Osteocyte (in vitro differentiated cells): ENCODE measurements at regions not wholly inside any gene's neighbourhood (a gene's known extent, or its start where the extent isn't known, plus 50 kb on each side); places are given as distances from the start of the nearest gene placed in this dataset.

Source experiments
- DNase-seq: peaks from one replicate; pipeline ENCODE4 v3.0.0; 2021; ENCODE audit warnings: mixed read lengths; ENCODE audit not compliant: unreplicated experiment; ENCODE audit errors: extremely low spot score
- H3K27ac Mint-ChIP-seq: one replicate; pipeline ENCODE4 v1.8.0; 2021; ENCODE audit warnings: mild to moderate bottlenecking, mixed read lengths; ENCODE audit not compliant: unreplicated experiment
- H3K27me3 Mint-ChIP-seq: one replicate; pipeline ENCODE4 v1.8.0; 2021; ENCODE audit warnings: mixed read lengths; ENCODE audit not compliant: unreplicated experiment
- H3K36me3 Mint-ChIP-seq: one replicate; pipeline ENCODE4 v1.8.0; 2021; ENCODE audit warnings: mixed read lengths; ENCODE audit not compliant: unreplicated experiment
- H3K4me1 Mint-ChIP-seq: one replicate; pipeline ENCODE4 v1.8.0; 2021; ENCODE audit warnings: mixed read lengths; ENCODE audit not compliant: unreplicated experiment
- H3K4me3 Mint-ChIP-seq: one replicate; pipeline ENCODE4 v1.8.0; 2021; ENCODE audit warnings: mild to moderate bottlenecking, moderate library complexity, mixed read lengths; ENCODE audit not compliant: unreplicated experiment
- H3K9me3 Mint-ChIP-seq: one replicate; pipeline ENCODE4 v1.8.0; 2021; ENCODE audit warnings: mixed read lengths; ENCODE audit not compliant: unreplicated experiment
- TF ChIP-seq, protein P1 (sequence below): fragments of 200-600 bp; sonication (generic); IDR thresholded peaks from 2 replicates; pipeline ENCODE4 v1.5.0; 2021; ENCODE audit warnings: antibody characterized with exemption, mild to moderate bottlenecking, moderate library complexity

DNA sequence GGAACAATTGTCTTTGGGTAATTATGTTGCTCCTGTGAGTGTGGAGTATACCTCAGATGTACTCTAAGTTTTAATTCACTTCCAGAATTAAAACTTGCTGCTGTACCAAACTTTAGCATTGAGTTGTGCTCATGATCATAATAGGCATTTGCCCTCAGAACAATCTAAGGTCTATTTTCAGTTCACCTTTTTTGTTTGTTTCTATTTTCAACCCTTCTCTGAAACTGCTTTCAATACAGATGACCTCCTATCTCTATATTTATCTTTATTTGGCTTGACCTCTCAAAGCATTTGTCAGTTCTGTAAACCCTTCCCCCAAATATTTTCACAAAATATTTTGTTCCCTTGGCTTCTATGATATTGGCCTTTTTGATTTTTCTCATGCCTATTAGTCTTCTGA, 873.0 kb downstream of the OLFM4 start:
- TF ChIP-seq, protein P1, sequence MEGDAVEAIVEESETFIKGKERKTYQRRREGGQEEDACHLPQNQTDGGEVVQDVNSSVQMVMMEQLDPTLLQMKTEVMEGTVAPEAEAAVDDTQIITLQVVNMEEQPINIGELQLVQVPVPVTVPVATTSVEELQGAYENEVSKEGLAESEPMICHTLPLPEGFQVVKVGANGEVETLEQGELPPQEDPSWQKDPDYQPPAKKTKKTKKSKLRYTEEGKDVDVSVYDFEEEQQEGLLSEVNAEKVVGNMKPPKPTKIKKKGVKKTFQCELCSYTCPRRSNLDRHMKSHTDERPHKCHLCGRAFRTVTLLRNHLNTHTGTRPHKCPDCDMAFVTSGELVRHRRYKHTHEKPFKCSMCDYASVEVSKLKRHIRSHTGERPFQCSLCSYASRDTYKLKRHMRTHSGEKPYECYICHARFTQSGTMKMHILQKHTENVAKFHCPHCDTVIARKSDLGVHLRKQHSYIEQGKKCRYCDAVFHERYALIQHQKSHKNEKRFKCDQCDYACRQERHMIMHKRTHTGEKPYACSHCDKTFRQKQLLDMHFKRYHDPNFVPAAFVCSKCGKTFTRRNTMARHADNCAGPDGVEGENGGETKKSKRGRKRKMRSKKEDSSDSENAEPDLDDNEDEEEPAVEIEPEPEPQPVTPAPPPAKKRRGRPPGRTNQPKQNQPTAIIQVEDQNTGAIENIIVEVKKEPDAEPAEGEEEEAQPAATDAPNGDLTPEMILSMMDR = no peak
- Mint-ChIP-seq H3K36me3 (no peaks in the 10 kb centered on the region), H3K9me3 (peaks cover 24% of the 10 kb centered on the region), H3K27ac (no peak overlapping the region), H3K4me3 (no peak overlapping the region), H3K4me1 (no peaks in the 10 kb centered on the region), H3K27me3 (no peaks in the 10 kb centered on the region)
- DNase-seq = no peak

DNA sequence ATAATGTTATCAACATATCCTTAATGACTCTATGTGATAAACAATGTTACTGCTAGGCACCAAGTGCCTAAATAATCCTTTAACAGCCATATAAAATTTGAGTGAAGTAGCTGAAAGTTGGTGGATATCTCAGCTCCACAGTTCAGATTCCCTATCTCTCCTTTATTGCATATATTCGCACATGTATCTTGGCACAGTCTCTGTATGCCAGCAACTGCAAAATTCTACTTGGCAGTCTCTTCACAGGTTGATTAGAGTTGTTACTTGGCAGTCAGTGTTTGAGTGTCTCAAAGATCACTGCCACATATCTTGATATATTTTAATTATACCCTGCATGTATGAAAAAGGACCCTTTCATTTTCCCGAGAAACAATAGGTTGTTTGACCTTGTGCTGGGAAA, 879.3 kb downstream of the OLFM4 start:
- Mint-ChIP-seq H3K4me1 (no peaks in the 10 kb centered on the region), H3K36me3 (no peaks in the 10 kb centered on the region), H3K27me3 (no peaks in the 10 kb centered on the region), H3K4me3 (no peak overlapping the region), H3K9me3 (peaks cover 10% of the 10 kb centered on the region), H3K27ac (no peak overlapping the region)
- DNase-seq = no peak
- TF ChIP-seq, protein P1 = no peak

DNA sequence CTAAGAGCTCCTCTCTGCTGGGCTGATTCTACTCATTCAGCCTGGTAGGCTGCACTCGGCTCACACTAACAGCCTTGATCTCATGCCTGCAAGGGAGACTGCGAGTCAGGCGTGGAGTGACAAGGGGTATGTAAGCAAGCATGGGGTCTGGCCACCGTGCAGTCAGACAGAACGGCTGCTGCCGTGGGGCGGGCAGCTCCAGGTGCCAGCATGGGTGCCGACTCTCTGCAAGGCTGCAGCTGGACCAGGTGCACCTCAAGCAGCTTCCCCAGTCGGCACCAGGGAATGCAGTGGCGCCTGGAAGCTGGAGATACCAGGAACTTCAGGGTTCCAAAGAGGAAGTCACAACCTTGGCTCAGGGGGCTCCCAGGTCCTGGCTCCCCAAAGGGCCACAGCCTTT, 892.3 kb downstream of the OLFM4 start:
- no peaks in the 10 kb centered on the region for H3K27me3 Mint-ChIP-seq
- H3K27ac Mint-ChIP-seq = no peak overlapping the region
- no peaks in the 10 kb centered on the region for H3K36me3 Mint-ChIP-seq
- no peak for DNase-seq
- TF ChIP-seq, protein P1 = no peak
- no peaks in the 10 kb centered on the region for H3K9me3 Mint-ChIP-seq
- no peaks in the 10 kb centered on the region for H3K4me1 Mint-ChIP-seq
- H3K4me3 Mint-ChIP-seq = no peak overlapping the region

DNA sequence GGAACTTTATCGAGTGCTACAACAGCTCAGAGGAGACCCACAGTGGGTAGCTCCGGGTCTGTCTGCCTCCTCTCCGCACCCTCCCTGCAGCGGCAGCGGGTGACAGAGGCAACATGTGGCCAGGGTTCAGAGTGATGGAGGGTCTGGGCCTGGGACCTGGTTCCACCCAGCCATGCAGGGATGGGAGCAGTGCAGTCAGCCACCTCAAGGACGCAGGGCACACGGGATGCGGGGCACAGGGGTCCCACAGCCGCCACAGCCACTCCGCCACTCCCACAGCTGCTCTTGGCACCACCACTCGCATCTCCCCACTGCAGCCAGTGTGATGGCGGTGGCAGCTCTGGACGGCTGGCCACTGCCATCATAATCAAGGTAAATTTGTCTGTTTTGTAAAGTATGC, 892.9 kb downstream of the OLFM4 start:
- Mint-ChIP-seq H3K4me1 (no peaks in the 10 kb centered on the region), H3K9me3 (no peaks in the 10 kb centered on the region), H3K36me3 (no peaks in the 10 kb centered on the region), H3K27ac (no peak overlapping the region), H3K4me3 (no peak overlapping the region), H3K27me3 (no peaks in the 10 kb centered on the region)
- no peak for DNase-seq
- TF ChIP-seq, protein P1 = no peak

DNA sequence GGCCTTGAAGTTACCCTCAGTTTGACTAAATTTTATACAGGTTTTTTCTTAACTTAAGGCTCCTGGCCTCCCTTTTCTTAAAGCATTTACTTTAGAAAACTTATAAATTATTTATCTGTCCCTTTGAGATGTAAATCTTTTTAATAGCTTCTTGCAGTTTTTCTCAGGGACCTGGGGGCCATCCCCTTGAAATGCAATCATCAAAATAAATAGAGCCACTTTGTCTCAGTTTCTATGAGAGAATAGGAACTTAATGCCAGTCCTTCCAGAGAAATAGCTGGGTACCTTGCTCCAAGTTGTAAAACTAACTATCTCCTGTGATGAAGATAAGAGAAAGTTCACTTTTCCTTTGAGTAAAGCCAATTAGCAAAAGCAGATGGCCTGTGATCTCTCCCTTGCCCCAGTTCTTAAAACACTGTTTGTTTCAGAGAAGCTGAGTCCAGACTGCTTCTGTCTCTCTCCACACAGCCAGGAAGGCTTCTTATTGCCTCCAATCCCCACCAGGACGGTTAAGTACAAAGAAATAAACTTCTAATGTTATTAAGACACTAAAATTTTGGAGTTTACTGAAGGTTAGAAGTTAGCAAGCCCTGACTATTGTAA, 913.1 kb downstream of the OLFM4 start:
- peaks cover 21% of the 10 kb centered on the region for H3K9me3 Mint-ChIP-seq
- no peak for DNase-seq
- H3K36me3 Mint-ChIP-seq = no peaks in the 10 kb centered on the region
- TF ChIP-seq, protein P1 = no peak
- H3K4me1 Mint-ChIP-seq = no peaks in the 10 kb centered on the region
- H3K27ac Mint-ChIP-seq = no peak overlapping the region
- H3K27me3 Mint-ChIP-seq = no peaks in the 10 kb centered on the region
- H3K4me3 Mint-ChIP-seq = no peak overlapping the region
